Naive thymus-derived CD4-positive, alpha-beta T cell (primary cell): ENCODE measurements at regions not wholly inside any gene's neighbourhood (a gene's known extent, or its start where the extent isn't known, plus 50 kb on each side); places are given as distances from the start of the nearest gene placed in this dataset.

Experiments
- ATAC-seq: fragments of 150-1000 bp; cut with Tn5 transposase; 2 replicates; pipeline ENCODE4 v1.10.0; 2021; ENCODE audit warnings: mild to moderate bottlenecking, moderate library complexity
- CTCF ChIA-PET: fragments of 350-600 bp; sonication (Branson Sonifier 250); formaldehyde crosslinking; loops from one replicate; lab custom pipeline; 2021; ENCODE audit warnings: antibody characterized with exemption; lab: Charles Lee
- POLR2A ChIA-PET: fragments of 350-600 bp; sonication (Branson Sonifier 250); formaldehyde crosslinking; loops from one replicate; lab custom pipeline; 2021; ENCODE audit warnings: antibody characterized with exemption, inconsistent platforms; lab: Charles Lee
- DNase-seq, 9 donors: peaks; one replicate each; pipeline versions ENCODE4 v3.0.0 to v3.0.0-alpha.2; 2020 to 2022; ENCODE audit warnings: mixed read lengths in 1 of 9
- H3K27ac ChIP-seq: one replicate; pipeline ENCODE4 v1.7.0; 2013; ENCODE audit warnings: mild to moderate bottlenecking, low read depth, low read length, moderate library complexity
- H3K27me3 ChIP-seq, 2 donors: one replicate each; pipeline ENCODE4 v1.7.0; 2013; ENCODE audit warnings: low read length in 2 of 2, mild to moderate bottlenecking in 2 of 2, moderate library complexity in 2 of 2; ENCODE audit not compliant: control insufficient read depth in 2 of 2, insufficient read depth in 2 of 2
- H3K36me3 ChIP-seq, 3 experiments: 1 replicate in 2 of 3; 2 replicates in 1 of 3; pipeline ENCODE4 v1.7.0; 2013; ENCODE audit warnings: low read length in 3 of 3, mild to moderate bottlenecking in 3 of 3, moderate library complexity in 1 of 3; ENCODE audit not compliant: insufficient read depth in 3 of 3, control insufficient read depth in 2 of 3
- H3K4me1 ChIP-seq, 2 donors: one replicate each; pipeline ENCODE4 v1.7.0; 2013; ENCODE audit warnings: low read length in 2 of 2, mild to moderate bottlenecking in 2 of 2, moderate library complexity in 1 of 2; ENCODE audit not compliant: control insufficient read depth in 2 of 2, insufficient read depth in 2 of 2
- H3K4me3 ChIP-seq: 2 replicates; pipeline ENCODE4 v1.7.0; 2013; ENCODE audit warnings: mild to moderate bottlenecking, low read length
- H3K9me3 ChIP-seq, 3 experiments: 1 replicate in 2 of 3; 2 replicates in 1 of 3; pipeline ENCODE4 v1.7.0; 2013; ENCODE audit warnings: low read length in 3 of 3; ENCODE audit not compliant: control insufficient read depth in 2 of 3
- H3K27ac Mint-ChIP-seq, 9 donors: one replicate each; pipeline ENCODE4 v1.8.0; 2020 to 2022; ENCODE audit warnings: mixed read lengths in 9 of 9, mild to moderate bottlenecking in 8 of 9, moderate library complexity in 5 of 9, inconsistent platforms in 2 of 9
- H3K27me3 Mint-ChIP-seq, 5 donors: one replicate each; pipeline ENCODE4 v1.8.0; 2021 to 2022; ENCODE audit warnings: mixed read lengths in 5 of 5, mild to moderate bottlenecking in 1 of 5
- H3K36me3 Mint-ChIP-seq, 5 donors: one replicate each; pipeline ENCODE4 v1.8.0; 2020 to 2022; ENCODE audit warnings: mixed read lengths in 5 of 5, mild to moderate bottlenecking in 3 of 5, inconsistent platforms in 1 of 5
- H3K4me1 Mint-ChIP-seq, 7 donors: one replicate each; pipeline ENCODE4 v1.8.0; 2020 to 2022; ENCODE audit warnings: mixed read lengths in 7 of 7, mild to moderate bottlenecking in 3 of 7, inconsistent platforms in 1 of 7
- H3K4me3 Mint-ChIP-seq, 10 donors: one replicate each; pipeline ENCODE4 v1.8.0; 2020 to 2022; ENCODE audit warnings: mild to moderate bottlenecking in 10 of 10, mixed read lengths in 10 of 10, moderate library complexity in 6 of 10, inconsistent platforms in 2 of 10
- H3K9me3 Mint-ChIP-seq, 11 donors: one replicate each; pipeline ENCODE4 v1.8.0; 2020 to 2022; ENCODE audit warnings: mixed read lengths in 11 of 11, mild to moderate bottlenecking in 4 of 11, inconsistent platforms in 1 of 11, moderate library complexity in 1 of 11
- intact Hi-C, 2 donors: fragments of 100-400 bp; cut with micrococcal nuclease; formaldehyde crosslinking; loops; one replicate each; pipeline ENCODE4 v1.15.1; 2023

DNA sequence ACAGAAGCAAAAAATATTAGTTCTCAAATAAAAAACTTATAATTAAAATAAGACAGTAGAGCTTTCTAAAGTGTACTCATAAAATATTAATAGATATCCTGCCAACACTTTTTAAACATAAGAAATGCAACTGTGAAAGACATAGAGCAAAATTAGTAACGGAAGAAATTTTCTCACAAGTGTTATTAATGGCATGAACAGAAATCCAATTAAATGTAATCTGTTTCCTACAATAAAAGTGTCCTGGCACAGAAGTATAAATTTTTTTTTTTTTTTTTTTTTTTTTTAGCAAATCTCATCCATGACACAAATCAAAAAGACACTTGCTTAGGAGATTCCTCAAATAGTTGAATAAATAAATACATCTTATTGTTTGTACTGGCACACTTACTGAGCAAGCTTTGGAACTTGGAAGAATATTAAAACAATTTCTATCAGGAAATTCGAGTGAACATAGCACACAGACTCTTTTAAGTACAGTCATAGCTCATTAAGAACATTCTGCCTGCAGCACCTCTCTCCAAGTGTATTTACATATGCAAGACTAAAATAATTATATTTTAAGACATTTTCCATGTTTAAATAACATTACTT lies 227.2 kb upstream of the ROBO2 start:
- DNase-seq: no peak
- H3K27me3 Mint-ChIP-seq: no peaks in the 10 kb centered on the region
- no peak overlapping the region for H3K4me3 ChIP-seq
- intact Hi-C loops: no loop called here
- peaks cover 0 to 3% (median 0%) of the 10 kb centered on the region in 3 experiments for H3K9me3 ChIP-seq
- no peak overlapping the region for H3K27ac Mint-ChIP-seq
- no peaks in the 10 kb centered on the region for H3K36me3 ChIP-seq
- peaks cover 0 to 45% (median 9%) of the 10 kb centered on the region in 11 donors for H3K9me3 Mint-ChIP-seq
- H3K27me3 ChIP-seq: no peaks in the 10 kb centered on the region
- no peak overlapping the region for H3K27ac ChIP-seq
- no peaks in the 10 kb centered on the region for H3K36me3 Mint-ChIP-seq
- H3K4me1 Mint-ChIP-seq: no peaks in the 10 kb centered on the region
- POLR2A ChIA-PET: no interaction called here
- no peaks in the 10 kb centered on the region for H3K4me1 ChIP-seq
- ATAC-seq: no peak
- CTCF ChIA-PET: no interaction called here
- no peak overlapping the region for H3K4me3 Mint-ChIP-seq

- DNase-seq (no peak), ATAC-seq (no peak)
- Mint-ChIP-seq H3K4me3 (no peak overlapping the region), H3K9me3 (peaks cover 0 to 28% (median 8%) of the 10 kb centered on the region in 11 donors), H3K27ac (no peak overlapping the region), H3K4me1 (no peaks in the 10 kb centered on the region), H3K27me3 (no peaks in the 10 kb centered on the region), H3K36me3 (no peaks in the 10 kb centered on the region)
- ChIA-PET POLR2A (no interaction called here), CTCF (no interaction called here)
- Histone ChIP-seq H3K36me3 (no peaks in the 10 kb centered on the region), H3K27ac (no peak overlapping the region), H3K27me3 (no peaks in the 10 kb centered on the region), H3K4me3 (no peak overlapping the region), H3K4me1 (no peaks in the 10 kb centered on the region), H3K9me3 (peaks cover 0 to 3% (median 0%) of the 10 kb centered on the region in 3 experiments)
- intact Hi-C loops: no loop called here
Measured at GRCh38 chr3:76815561-76815960, 224.3 kb upstream of the ROBO2 start.

DNA sequence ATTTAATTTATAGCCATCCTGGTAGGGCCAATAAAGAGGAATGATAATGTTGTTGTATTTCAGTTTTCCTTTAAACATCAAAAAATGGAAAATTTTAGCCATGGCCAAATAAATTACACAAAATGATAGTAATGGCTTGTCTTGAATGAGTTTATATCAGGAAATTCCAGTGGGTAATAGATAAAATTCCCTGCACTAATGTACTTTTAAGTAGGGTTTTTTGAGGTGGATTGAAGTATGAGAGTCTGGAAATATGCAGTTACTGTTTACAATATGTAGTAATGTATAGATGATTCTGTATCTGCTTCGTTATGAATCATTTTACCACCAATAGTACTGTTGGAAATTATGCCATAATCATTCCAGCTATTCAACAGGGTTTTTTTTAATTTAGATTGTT lies 219.4 kb upstream of the ROBO2 start:
- intact Hi-C loops: no loop called here
- Histone ChIP-seq H3K27ac (no peak overlapping the region), H3K4me1 (no peaks in the 10 kb centered on the region), H3K27me3 (no peaks in the 10 kb centered on the region), H3K9me3 (no peaks in the 10 kb centered on the region), H3K4me3 (no peak overlapping the region), H3K36me3 (no peaks in the 10 kb centered on the region)
- CTCF ChIA-PET: no interaction called here
- ATAC-seq (no peak), DNase-seq (no peak)
- Mint-ChIP-seq H3K4me3 (no peak overlapping the region), H3K4me1 (no peaks in the 10 kb centered on the region), H3K9me3 (peaks cover 0 to 24% (median 5%) of the 10 kb centered on the region in 11 donors), H3K27ac (no peak overlapping the region), H3K36me3 (no peaks in the 10 kb centered on the region), H3K27me3 (no peaks in the 10 kb centered on the region)
- POLR2A ChIA-PET: no interaction called here

GRCh38 chr3:76824658-76825240 lies 215.2 kb upstream of the ROBO2 start:
- CTCF ChIA-PET: no interaction called here
- intact Hi-C loops: no loop called here

DNA sequence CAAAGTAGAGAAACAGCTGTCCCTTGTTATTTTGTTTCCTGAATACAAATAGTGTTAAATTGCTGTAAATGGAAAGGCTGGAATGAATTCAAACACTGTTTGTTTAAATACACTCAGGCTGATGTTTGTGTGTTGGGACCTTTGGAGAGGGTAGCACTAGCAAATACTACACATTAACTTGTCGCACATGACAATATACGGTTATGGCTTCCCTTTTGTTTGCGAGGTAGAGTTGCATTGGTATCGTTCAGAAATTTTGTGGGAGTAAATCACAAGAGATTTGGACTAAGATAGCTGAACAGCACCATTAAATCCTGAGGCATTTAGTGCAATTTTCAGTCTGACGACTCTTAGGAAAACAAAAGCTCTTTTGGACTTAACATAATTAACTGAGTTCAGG lies 213.0 kb upstream of the ROBO2 start:
- Histone ChIP-seq H3K4me3 (no peak overlapping the region), H3K36me3 (no peaks in the 10 kb centered on the region), H3K4me1 (no peaks in the 10 kb centered on the region), H3K9me3 (no peaks in the 10 kb centered on the region), H3K27me3 (no peaks in the 10 kb centered on the region), H3K27ac (no peak overlapping the region)
- peaks cover 0 to 22% (median 9%) of the 10 kb centered on the region in 11 donors for H3K9me3 Mint-ChIP-seq
- no peak for ATAC-seq
- DNase-seq: no peak
- CTCF ChIA-PET: no interaction called here
- POLR2A ChIA-PET: no interaction called here
- no peaks in the 10 kb centered on the region for H3K36me3 Mint-ChIP-seq
- no peaks in the 10 kb centered on the region for H3K4me1 Mint-ChIP-seq
- H3K27ac Mint-ChIP-seq: no peak overlapping the region
- intact Hi-C loops: no loop called here
- H3K27me3 Mint-ChIP-seq: no peaks in the 10 kb centered on the region
- no peak overlapping the region for H3K4me3 Mint-ChIP-seq

More at GRCh38 chr3:76824658-76825240, 215.2 kb upstream of the ROBO2 start:
- Mint-ChIP-seq H3K4me1 (no peaks in the 10 kb centered on the region), H3K27me3 (no peaks in the 10 kb centered on the region), H3K36me3 (no peaks in the 10 kb centered on the region), H3K9me3 (peaks cover 0 to 14% (median 6%) of the 10 kb centered on the region in 11 donors), H3K4me3 (no peak overlapping the region), H3K27ac (no peak overlapping the region)
- Histone ChIP-seq H3K4me1 (no peaks in the 10 kb centered on the region), H3K4me3 (no peak overlapping the region), H3K36me3 (no peaks in the 10 kb centered on the region), H3K27ac (no peak overlapping the region), H3K9me3 (no peaks in the 10 kb centered on the region), H3K27me3 (no peaks in the 10 kb centered on the region)
- DNase-seq: no peak
- POLR2A ChIA-PET: no interaction called here
- ATAC-seq: no peak

GRCh38 chr3:76827701-76828226 lies 212.1 kb upstream of the ROBO2 start:
- DNase-seq: no peak
- CTCF ChIA-PET: no interaction called here
- no peaks in the 10 kb centered on the region for H3K36me3 Mint-ChIP-seq
- no peak for ATAC-seq
- no peaks in the 10 kb centered on the region for H3K27me3 ChIP-seq
- H3K4me3 ChIP-seq: no peak overlapping the region
- no peak overlapping the region for H3K27ac Mint-ChIP-seq
- no peaks in the 10 kb centered on the region for H3K27me3 Mint-ChIP-seq
- no peaks in the 10 kb centered on the region for H3K36me3 ChIP-seq
- H3K9me3 ChIP-seq: no peaks in the 10 kb centered on the region
- H3K9me3 Mint-ChIP-seq: peaks cover 1 to 29% (median 10%) of the 10 kb centered on the region in 11 donors
- no peak overlapping the region for H3K27ac ChIP-seq
- no peaks in the 10 kb centered on the region for H3K4me1 ChIP-seq
- POLR2A ChIA-PET: no interaction called here
- intact Hi-C loops: no loop called here
- H3K4me3 Mint-ChIP-seq: no peak overlapping the region
- H3K4me1 Mint-ChIP-seq: no peaks in the 10 kb centered on the region

DNA sequence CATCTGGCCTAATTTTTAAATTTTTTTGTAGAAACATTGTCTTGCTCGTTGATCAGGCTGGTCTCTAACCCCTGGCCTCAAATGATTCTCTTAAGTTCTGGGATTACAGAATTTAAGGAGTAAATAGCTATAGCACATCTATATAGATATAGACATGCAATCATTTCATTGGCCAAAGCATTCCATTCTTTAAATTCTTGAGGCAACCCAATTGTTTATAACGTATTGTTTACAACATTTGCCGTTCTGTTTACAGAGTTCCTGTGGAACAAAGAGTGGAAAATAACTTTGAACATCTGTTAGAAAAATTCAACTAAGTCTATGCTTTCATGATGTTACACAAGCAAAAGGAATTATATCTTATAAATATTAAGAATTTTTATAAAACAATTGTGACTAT lies 205.2 kb upstream of the ROBO2 start:
- H3K36me3 ChIP-seq: no peaks in the 10 kb centered on the region
- Mint-ChIP-seq H3K36me3 (no peaks in the 10 kb centered on the region), H3K4me1 (no peaks in the 10 kb centered on the region), H3K27ac (no peak overlapping the region), H3K27me3 (no peaks in the 10 kb centered on the region), H3K4me3 (no peak overlapping the region), H3K9me3 (peaks cover 0 to 30% (median 15%) of the 10 kb centered on the region in 11 donors)
- H3K27me3 ChIP-seq: no peaks in the 10 kb centered on the region
- ChIA-PET CTCF (no interaction called here), POLR2A (no interaction called here)
- DNase-seq (no peak), ATAC-seq (no peak)
- no peak overlapping the region for H3K27ac ChIP-seq
- H3K4me1 ChIP-seq: no peaks in the 10 kb centered on the region
- intact Hi-C loops: no loop called here
- no peaks in the 10 kb centered on the region for H3K9me3 ChIP-seq
- no peak overlapping the region for H3K4me3 ChIP-seq
